Astrocyte (in vitro differentiated cells and primary cell): ENCODE measurements at regions not wholly inside any gene's neighbourhood (a gene's known extent, or its start where the extent isn't known, plus 50 kb on each side); places are given as distances from the start of the nearest gene placed in this dataset.

Experiments used
- DNase-seq: peaks from one replicate; pipeline ENCODE4 v3.0.0-alpha.2; 2010; ENCODE audit warnings: low read depth
- FAIRE-seq: peaks from 2 replicates; lab custom pipeline; 2011; peaks lifted over from hg19 to GRCh38; lab: Jason Lieb, UNC
- H2AFZ ChIP-seq: 2 replicates; pipeline ENCODE4 v1.6.0; 2012; ENCODE audit warnings: low read depth, low read length, inconsistent platforms
- H3K27ac ChIP-seq: 2 replicates; pipeline ENCODE4 v1.5.1; 2011; ENCODE audit warnings: low read depth, low read length, inconsistent platforms
- H3K27me3 ChIP-seq: 2 replicates; pipeline ENCODE4 v1.6.0; 2011; ENCODE audit warnings: low read length, inconsistent platforms; ENCODE audit not compliant: insufficient read depth
- H3K36me3 ChIP-seq: 2 replicates; pipeline ENCODE4 v1.5.1; 2011; ENCODE audit warnings: low read length, inconsistent platforms; ENCODE audit not compliant: insufficient read depth
- H3K4me1 ChIP-seq: 2 replicates; pipeline ENCODE4 v1.5.1; 2011; ENCODE audit warnings: low read length, inconsistent platforms; ENCODE audit not compliant: insufficient read depth
- H3K4me2 ChIP-seq: 2 replicates; pipeline ENCODE4 v1.6.0; 2012; ENCODE audit warnings: low read length, inconsistent platforms
- H3K4me3 ChIP-seq: 2 replicates; pipeline ENCODE4 v1.5.1; 2011; ENCODE audit warnings: low read depth, mild to moderate bottlenecking, low read length, inconsistent platforms; ENCODE audit not compliant: insufficient read depth
- H3K79me2 ChIP-seq: 2 replicates; pipeline ENCODE4 v1.6.0; 2012; ENCODE audit warnings: mild to moderate bottlenecking, low read length, inconsistent platforms; ENCODE audit not compliant: insufficient read depth
- H3K9ac ChIP-seq: 2 replicates; pipeline ENCODE4 v1.6.0; 2012; ENCODE audit warnings: mild to moderate bottlenecking, low read length, inconsistent platforms
- H3K9me3 ChIP-seq: 2 replicates; pipeline ENCODE4 v1.5.1; 2012; ENCODE audit warnings: low read depth, mild to moderate bottlenecking, low read length, inconsistent platforms; ENCODE audit not compliant: insufficient read depth
- H4K20me1 ChIP-seq: 2 replicates; pipeline ENCODE4 v1.6.0; 2012; ENCODE audit warnings: low read length, inconsistent platforms; ENCODE audit not compliant: insufficient read depth
- H3K27ac Mint-ChIP-seq: one replicate; pipeline ENCODE4 v1.8.0; 2021; ENCODE audit warnings: mild to moderate bottlenecking, mixed read lengths; ENCODE audit not compliant: unreplicated experiment
- H3K27me3 Mint-ChIP-seq: one replicate; pipeline ENCODE4 v1.8.0; 2021; ENCODE audit warnings: low read depth, mixed read lengths; ENCODE audit not compliant: unreplicated experiment
- H3K36me3 Mint-ChIP-seq: one replicate; pipeline ENCODE4 v1.8.0; 2021; ENCODE audit warnings: low read depth, mixed read lengths; ENCODE audit not compliant: unreplicated experiment
- H3K4me1 Mint-ChIP-seq: one replicate; pipeline ENCODE4 v1.8.0; 2021; ENCODE audit warnings: low read depth, mixed read lengths; ENCODE audit not compliant: unreplicated experiment
- H3K4me3 Mint-ChIP-seq: one replicate; pipeline ENCODE4 v1.8.0; 2021; ENCODE audit warnings: mild to moderate bottlenecking, moderate library complexity, mixed read lengths; ENCODE audit not compliant: unreplicated experiment
- H3K9me3 Mint-ChIP-seq: one replicate; pipeline ENCODE4 v1.8.0; 2021; ENCODE audit warnings: mild to moderate bottlenecking, mixed read lengths; ENCODE audit not compliant: unreplicated experiment
- CTCF ChIP-seq: IDR thresholded peaks from 2 replicates; pipeline ENCODE4 v1.5.1; 2011; ENCODE audit warnings: low read depth, mild to moderate bottlenecking, inconsistent platforms, low read length, moderate library complexity; ENCODE audit not compliant: insufficient read depth
- EZH2 ChIP-seq: IDR thresholded peaks from 2 replicates; pipeline ENCODE4 v1.6.1; 2012; ENCODE audit warnings: mild to moderate bottlenecking, low read length, inconsistent platforms; ENCODE audit not compliant: insufficient read depth

- Mint-ChIP-seq H3K9me3 (peaks cover 2% of the 10 kb centered on the region), H3K36me3 (peaks cover 1% of the 10 kb centered on the region), H3K4me1 (no peaks in the 10 kb centered on the region)
These were observed 436.7 kb downstream of the ZSWIM6 start for GRCh38 chr5:61768692-61769281.

DNA sequence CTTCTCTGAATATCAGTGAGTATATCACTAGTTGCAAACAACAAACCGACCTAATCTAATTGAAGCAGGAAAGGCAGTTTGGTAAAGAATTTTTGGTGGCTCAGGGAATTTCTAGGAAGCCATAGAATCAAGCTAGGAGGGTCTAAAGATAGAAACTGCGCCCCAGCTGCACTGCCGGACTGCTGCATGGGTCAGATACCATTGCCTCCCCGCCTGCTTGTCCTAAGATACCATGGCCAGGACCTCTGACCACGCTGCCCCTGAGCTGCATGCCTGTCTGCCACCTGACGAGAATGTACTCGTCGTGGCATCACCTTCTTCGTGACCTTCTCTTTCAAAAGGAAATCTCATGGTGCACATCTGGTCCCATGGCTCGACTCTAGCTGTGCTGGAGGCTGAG is 439.0 kb downstream of the ZSWIM6 start:
- no peak overlapping the region for H3K27ac ChIP-seq
- TF ChIP-seq CTCF (no peak), EZH2 (no peak)
- H3K9me3 ChIP-seq = no peaks in the 10 kb centered on the region
- Mint-ChIP-seq H3K36me3 (no peaks in the 10 kb centered on the region), H3K9me3 (peaks cover 2% of the 10 kb centered on the region), H3K27me3 (peaks cover 29% of the 10 kb centered on the region), H3K4me3 (no peak overlapping the region), H3K27ac (no peak overlapping the region), H3K4me1 (no peaks in the 10 kb centered on the region)
- no peak overlapping the region for H3K9ac ChIP-seq
- no peak overlapping the region for H3K4me3 ChIP-seq
- H2AFZ ChIP-seq = no peak overlapping the region
- no peaks in the 10 kb centered on the region for H3K36me3 ChIP-seq
- H3K79me2 ChIP-seq = no peaks in the 10 kb centered on the region
- DNase-seq (no peak), FAIRE-seq (no peak)
- H3K4me1 ChIP-seq = no peaks in the 10 kb centered on the region
- H3K4me2 ChIP-seq = no peak overlapping the region
- peaks cover 12% of the 10 kb centered on the region for H3K27me3 ChIP-seq
- no peaks in the 10 kb centered on the region for H4K20me1 ChIP-seq

More at GRCh38 chr5:61768692-61769281, 436.7 kb downstream of the ZSWIM6 start:
- Histone ChIP-seq H3K27me3 (peaks cover 10% of the 10 kb centered on the region), H3K4me2 (no peak overlapping the region), H3K79me2 (no peaks in the 10 kb centered on the region), H3K36me3 (no peaks in the 10 kb centered on the region), H2AFZ (no peak overlapping the region), H4K20me1 (no peaks in the 10 kb centered on the region), H3K4me3 (no peak overlapping the region), H3K9me3 (no peaks in the 10 kb centered on the region), H3K27ac (no peak overlapping the region), H3K9ac (no peak overlapping the region), H3K4me1 (no peaks in the 10 kb centered on the region)
- Mint-ChIP-seq H3K27me3 (peaks cover 29% of the 10 kb centered on the region), H3K4me3 (no peak overlapping the region), H3K27ac (no peak overlapping the region)
- no peak for DNase-seq
- FAIRE-seq = no peak
- TF ChIP-seq CTCF (peak; percentile 60), EZH2 (no peak)

GRCh38 chr5:61771808-61772207 is 439.8 kb downstream of the ZSWIM6 start:
- no peak overlapping the region for H3K27ac ChIP-seq
- H3K4me1 ChIP-seq = no peaks in the 10 kb centered on the region
- no peak for DNase-seq
- H3K27me3 Mint-ChIP-seq = peaks cover 29% of the 10 kb centered on the region
- TF ChIP-seq EZH2 (no peak), CTCF (no peak)
- no peak overlapping the region for H3K4me3 Mint-ChIP-seq
- peaks cover 2% of the 10 kb centered on the region for H3K9me3 Mint-ChIP-seq
- H3K4me1 Mint-ChIP-seq = no peaks in the 10 kb centered on the region
- H3K36me3 ChIP-seq = no peaks in the 10 kb centered on the region
- H4K20me1 ChIP-seq = no peaks in the 10 kb centered on the region
- no peak overlapping the region for H3K4me2 ChIP-seq
- H3K9ac ChIP-seq = no peak overlapping the region
- peaks cover 12% of the 10 kb centered on the region for H3K27me3 ChIP-seq
- no peaks in the 10 kb centered on the region for H3K36me3 Mint-ChIP-seq
- no peaks in the 10 kb centered on the region for H3K9me3 ChIP-seq
- H2AFZ ChIP-seq = no peak overlapping the region
- H3K27ac Mint-ChIP-seq = no peak overlapping the region
- no peak overlapping the region for H3K4me3 ChIP-seq
- no peaks in the 10 kb centered on the region for H3K79me2 ChIP-seq
- FAIRE-seq = no peak
